GM21529 (cell line): ENCODE measurements at regions not wholly inside any gene's neighbourhood (a gene's known extent, or its start where the extent isn't known, plus 50 kb on each side); places are given as distances from the start of the nearest gene placed in this dataset.
A peak's percentile ranks its signal among the peaks of the same experiment; 100 is the strongest.

Experiments
- ATAC-seq: cut with Tn5 transposase; IDR thresholded peaks from one replicate; pipeline ENCODE4 v1.9.1; 2021; ENCODE audit not compliant: unreplicated experiment

- peak; percentile 75 for ATAC-seq
These were observed 291.5 kb downstream of the SEC61B start for GRCh38 chr9:99513441-99514112.

- ATAC-seq = no peak
These were observed 293.0 kb downstream of the SEC61B start for GRCh38 chr9:99515093-99515492.

DNA sequence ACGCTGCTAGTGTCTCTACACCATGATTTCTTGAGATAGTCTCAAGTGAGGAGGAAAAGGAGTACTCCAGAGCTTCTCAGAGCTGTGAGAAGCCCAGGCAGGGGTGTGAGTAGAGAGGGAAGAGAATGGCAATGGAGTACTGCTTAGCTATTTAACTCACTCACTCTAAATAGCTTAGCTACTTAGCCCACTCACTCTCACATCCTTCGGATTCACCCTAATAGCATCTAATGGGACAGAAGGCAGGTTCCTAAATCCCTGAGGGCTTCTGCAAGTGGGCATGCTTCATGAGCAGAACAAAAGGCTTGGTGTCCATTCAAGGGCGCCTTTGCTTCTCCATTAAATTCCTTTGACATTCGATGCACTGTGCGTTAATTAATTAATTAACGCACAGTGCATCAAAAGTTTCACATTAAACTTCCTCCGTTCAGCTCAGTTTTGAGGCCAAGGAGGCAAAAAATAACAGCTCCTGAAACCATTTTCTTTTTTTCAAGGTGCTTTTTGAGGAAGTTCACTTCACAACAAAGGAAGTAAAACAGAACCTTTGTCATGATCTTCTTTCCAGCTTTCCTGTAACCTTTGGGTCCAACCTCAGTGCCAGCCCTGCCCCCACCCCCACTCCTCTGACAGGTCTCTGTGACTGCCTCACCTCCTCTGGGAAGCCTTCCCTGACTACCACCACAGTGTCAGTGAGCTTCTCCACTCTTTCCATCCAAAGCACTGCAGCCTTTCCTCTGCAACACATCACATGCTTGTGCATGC is 294.0 kb downstream of the SEC61B start:
- ATAC-seq = peak; percentile 40

GRCh38 chr9:99516657-99517049 is 294.6 kb downstream of the SEC61B start:
- no peak for ATAC-seq

GRCh38 chr9:99523838-99524237 is 297.8 kb upstream of the NR4A3 start:
- ATAC-seq = no peak

GRCh38 chr9:99531313-99531712 is 290.4 kb upstream of the NR4A3 start:
- no peak for ATAC-seq

GRCh38 chr9:99533421-99533820 is 288.3 kb upstream of the NR4A3 start:
- ATAC-seq = peak; percentile 51

DNA sequence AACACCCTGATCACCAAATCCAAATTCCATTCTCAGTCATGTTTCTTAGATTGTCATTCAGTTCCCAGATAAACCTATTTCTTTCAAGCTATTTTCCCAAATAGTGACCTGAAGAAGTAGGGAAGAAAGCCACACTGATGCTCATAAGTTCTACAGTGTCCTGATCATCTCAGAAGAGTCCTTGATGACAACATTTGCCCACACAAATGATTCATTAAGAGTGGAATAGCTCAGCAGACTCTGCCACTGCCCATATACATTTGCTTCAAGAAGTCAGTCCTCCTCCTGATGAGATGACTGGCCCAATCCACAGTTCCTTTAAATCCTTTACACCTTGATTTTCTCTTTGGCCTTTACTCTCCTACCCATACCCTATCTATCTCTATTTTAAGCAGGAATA is 283.7 kb upstream of the NR4A3 start:
- no peak for ATAC-seq

GRCh38 chr9:99544526-99544925 is 277.2 kb upstream of the NR4A3 start:
- no peak for ATAC-seq

DNA sequence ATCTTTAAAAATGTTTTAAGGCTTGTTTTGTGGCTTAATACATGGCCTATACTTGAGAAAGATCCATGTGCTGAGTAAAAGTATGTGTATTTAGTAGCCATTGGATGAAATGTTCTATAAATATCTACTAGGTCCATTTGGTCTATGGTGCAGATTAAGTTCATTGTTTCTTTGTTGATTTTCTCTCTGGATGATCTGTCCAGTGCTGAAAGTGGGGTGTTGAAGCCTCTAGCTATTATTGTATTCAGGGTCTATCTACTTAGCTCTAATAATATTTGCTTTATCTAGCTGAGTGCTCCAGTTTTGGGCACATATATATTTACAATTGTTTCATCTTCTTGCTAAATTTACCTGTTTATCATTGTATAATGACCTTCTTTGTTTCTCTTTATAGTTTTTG is 272.2 kb upstream of the NR4A3 start:
- ATAC-seq = no peak

DNA sequence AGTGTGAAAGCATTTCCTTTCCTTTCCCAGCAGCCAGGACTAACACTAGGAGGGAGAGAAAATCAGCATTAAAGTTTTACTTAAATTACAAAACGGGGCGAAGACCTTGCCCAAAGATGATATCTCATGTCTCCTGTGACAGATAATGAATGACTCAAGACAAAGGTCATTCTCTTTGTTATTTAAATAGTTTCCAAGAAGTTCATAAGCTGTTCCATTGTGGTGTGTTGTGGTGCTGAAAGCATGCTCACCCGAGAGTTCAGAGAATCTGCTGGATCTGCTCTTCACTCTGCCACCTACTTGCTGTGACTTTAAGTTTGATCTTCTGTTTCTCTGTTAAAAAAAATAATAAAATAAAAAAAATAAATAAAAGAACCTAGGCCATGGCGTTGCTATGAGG is 265.9 kb upstream of the NR4A3 start:
- no peak for ATAC-seq

DNA sequence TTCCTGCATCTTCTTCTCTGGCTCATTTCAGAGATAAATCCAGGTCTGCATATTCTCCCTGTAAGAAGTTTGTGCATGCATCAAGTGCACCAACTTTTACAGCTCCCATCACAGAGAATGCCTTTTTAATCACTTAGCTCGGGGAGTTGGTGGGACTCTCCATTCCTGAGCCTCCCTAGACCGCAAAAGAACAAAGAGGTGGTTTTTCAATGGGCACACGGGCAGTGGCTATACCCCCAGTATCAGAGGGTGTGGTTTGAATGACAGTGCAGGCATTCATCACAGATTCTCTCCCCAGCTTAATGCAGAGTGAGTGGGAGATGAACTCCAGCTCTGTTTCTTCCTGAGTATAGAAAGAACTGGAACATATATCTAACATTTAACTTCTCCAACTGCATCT is 264.7 kb upstream of the NR4A3 start:
- ATAC-seq = no peak

DNA sequence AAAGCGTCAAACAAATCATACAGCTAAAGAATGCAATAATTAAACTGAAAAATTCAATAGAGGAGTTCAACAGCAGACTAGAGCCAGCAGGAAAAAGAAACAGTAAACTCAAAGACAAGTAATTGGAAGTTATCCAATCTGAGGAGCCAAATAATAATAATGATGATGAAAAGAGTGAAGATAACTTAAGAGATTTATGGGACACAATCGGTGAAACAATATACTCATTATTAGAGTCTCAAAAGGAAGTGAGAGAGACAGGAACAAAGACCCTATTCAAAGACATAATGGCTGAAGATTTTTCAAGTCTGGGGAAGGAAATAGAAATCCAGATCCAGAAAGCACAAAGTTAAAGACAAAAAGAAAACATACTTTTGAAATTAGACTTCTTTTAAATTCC is 263.9 kb upstream of the NR4A3 start:
- no peak for ATAC-seq

GRCh38 chr9:99559776-99560175 is 261.9 kb upstream of the NR4A3 start:
- no peak for ATAC-seq

DNA sequence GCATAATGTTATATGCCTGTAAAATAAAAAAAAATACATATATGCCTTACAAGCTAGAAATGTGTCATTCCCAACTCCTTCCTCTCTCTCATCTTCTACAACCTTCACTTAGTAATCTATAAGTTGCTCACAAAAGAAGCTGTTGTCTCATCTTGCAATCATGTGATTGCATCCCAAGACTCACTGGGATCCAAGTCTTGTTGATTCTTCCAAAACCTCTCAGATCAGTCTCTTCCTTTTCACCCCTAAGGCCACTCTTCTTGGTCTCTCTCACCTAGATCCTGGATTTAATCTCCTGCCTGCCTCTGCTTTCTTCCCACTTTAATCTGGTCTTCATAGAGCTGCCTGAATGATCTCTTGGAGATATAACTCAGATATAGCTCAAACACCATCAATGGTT is 261.1 kb upstream of the NR4A3 start:
- ATAC-seq = no peak

DNA sequence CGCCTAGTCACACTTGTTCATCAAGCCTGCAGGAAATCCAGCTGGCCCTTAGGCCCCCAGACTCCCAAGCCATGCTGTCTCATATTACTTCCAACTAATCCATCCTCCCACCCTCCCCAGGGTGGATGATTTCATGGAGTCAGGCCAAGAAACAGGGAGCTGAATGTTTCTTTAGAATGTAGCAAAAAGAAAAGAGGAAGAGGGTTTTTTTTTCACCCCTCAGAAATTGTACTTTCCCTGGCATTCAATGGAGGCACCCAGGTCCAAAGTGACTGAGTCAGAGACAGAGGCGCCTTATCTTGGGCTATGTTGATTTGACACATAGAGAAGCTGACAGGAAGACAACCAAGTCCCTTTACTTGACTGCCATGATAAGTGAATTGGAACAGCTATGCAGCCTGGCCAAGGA is 260.2 kb upstream of the NR4A3 start:
- ATAC-seq = no peak

DNA sequence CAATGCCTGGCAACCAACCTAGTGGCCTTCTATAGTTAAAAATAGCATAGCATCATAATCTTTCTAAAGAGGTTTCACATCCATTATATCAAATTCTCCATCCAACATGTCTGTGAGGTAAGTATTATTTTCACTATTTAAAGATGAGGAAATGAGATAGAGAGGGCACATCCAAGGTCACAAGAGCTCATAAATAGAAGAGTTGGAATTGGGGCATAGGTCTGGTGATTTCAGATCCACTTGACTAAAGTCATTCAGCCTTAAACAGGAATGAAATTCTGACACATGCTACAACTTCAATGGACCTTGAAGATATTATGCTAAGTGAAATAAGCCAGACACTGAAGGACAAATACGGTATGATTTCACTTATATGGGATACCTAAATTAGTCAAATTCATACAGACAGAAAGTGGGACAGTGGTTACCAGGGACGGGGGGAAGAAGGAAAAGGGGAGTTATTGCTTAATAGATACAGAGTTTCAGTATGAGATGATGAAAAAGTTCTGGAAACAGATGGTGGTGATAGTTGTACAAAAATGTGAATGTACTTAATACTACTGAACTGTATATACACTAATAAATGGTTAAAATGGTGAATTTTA is 259.6 kb upstream of the NR4A3 start:
- no peak for ATAC-seq

- no peak for ATAC-seq
These were observed 258.3 kb upstream of the NR4A3 start for GRCh38 chr9:99563364-99563763.

DNA sequence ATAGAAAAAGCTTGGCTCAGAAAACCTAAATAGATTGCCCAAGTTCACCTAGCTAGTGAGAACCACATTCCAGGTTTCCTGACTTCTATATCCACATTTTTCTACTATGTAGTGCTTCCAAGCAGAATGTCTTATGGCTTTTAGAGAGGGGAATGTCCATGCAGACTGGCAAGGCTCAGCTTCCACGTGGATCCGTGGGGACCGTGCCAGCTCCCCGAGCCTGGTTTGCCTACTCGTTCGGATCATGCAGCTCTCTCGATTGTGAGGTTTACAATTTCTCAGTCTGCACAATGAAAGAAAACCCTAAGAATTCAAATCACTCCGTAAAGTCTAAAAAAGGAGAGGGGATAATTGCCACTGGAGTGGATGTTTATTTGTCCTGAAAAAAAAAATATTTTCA is 256.5 kb upstream of the NR4A3 start:
- no peak for ATAC-seq

DNA sequence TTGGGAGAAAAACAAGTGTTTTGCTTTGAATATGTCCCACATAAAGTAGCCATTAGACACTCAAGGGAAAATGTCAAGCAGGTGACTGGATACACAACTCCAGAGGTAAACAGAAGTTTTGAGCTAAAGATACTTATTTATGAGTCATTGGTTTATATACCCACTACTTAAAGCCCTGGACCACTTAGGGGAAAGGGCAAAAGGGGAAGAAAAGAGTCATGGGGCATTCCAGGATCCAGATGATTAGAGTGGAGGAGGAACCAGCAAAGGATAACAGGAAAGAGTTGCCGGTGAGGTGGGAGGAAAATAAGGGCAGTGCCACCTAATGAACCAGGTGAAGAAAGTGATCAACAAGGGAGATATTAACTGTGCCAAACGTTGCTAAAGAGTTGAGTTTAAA is 254.2 kb upstream of the NR4A3 start:
- ATAC-seq = no peak

- ATAC-seq = no peak
These were observed 251.8 kb upstream of the NR4A3 start for GRCh38 chr9:99569840-99570239.

DNA sequence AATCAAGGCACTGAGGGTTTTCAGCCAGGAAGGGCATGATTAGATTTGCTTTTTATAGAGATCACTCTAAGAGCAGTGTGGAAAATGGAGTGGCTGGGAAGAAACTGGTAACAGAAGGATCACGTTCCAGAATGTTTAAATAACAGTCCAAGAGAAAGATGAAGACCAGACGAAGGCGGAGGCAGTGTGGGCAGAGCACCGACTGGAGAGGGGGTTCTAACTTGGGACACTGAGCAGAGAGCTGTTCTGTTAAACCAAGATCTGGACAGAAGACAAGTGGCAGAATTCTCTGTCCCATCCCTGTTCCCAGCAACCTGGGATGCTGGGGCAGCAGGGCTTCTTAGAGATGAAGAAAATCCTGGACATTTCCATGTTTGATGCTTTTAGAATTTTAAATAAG is 249.1 kb upstream of the NR4A3 start:
- ATAC-seq = no peak
